GM18907 (cell line): ENCODE measurements at regions not wholly inside any gene's neighbourhood (a gene's known extent, or its start where the extent isn't known, plus 50 kb on each side); places are given as distances from the start of the nearest gene placed in this dataset.

Experiments
- ATAC-seq: cut with Tn5 transposase; IDR thresholded peaks from one replicate; pipeline ENCODE4 v1.9.1; 2021; ENCODE audit warnings: mild to moderate bottlenecking, moderate library complexity; ENCODE audit not compliant: unreplicated experiment

DNA sequence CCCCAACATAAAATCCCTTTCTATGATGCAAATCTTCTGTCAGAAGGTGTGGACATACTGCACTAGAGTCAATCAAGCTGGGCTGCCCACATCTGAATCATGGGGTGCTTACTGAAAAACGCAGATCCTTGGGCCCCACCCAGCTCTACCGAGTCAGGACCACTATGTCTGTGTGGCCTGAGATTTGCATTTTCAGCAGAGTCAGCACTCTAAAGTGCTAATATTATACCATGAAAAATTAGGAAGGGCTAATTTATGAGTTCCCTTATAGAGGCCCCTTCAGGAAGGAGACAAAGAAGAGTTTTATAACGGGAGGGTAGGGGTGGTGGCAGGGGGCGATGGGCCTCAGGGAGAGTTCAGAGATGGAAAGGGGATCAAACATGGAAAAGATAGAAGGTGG, 163.3 kb upstream of the NABP1 start:
- no peak for ATAC-seq

GRCh38 chr2:191515551-191515950, 162.4 kb upstream of the NABP1 start:
- no peak for ATAC-seq

DNA sequence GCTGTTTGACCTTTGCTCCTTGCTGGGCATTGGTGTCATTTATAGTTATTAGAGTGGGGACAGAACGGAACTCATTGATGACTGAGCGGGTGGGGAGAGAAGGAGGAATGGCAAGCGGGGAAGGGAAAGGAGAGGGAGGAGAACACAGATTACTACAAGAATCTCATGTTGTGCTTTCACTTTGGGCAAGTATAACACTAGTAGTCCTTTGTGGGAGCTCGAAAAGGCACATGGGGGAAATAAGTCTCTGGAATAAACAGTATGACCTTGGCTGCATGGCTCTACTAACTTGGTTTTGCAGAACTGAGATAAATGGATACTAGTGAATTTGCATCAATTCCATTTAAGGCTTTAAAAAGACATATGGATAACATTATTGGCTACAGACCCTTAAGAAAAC, 161.7 kb upstream of the NABP1 start:
- no peak for ATAC-seq

DNA sequence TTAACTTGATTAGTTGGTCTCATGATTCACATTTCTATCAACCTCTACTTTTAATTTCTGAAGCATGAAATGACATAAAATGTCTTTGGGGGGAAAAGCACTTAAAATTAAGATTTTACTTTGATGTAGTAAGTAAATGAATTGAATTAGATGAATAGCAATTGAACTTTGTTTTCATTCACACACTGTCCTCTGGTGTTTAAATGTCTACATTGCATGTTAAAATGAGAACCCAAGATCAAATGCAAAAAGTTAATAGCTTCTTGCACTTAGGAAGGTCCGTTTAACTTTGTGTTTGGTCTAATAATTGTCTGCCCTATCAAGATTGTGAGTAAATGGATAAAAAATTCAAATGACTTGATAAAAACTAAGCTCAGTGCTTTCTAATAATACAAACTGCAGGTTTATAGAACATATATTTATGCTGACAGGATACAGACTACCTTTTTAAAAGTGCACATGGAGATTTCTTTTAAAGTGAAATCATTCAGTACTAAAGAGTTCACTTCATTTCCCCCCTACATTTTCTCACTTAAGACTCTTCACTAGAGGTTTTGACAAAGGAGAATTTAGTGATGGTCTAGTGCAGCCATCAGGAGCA, 156.2 kb upstream of the NABP1 start:
- no peak for ATAC-seq

GRCh38 chr2:191522478-191523120, 155.3 kb upstream of the NABP1 start:
- ATAC-seq = no peak

DNA sequence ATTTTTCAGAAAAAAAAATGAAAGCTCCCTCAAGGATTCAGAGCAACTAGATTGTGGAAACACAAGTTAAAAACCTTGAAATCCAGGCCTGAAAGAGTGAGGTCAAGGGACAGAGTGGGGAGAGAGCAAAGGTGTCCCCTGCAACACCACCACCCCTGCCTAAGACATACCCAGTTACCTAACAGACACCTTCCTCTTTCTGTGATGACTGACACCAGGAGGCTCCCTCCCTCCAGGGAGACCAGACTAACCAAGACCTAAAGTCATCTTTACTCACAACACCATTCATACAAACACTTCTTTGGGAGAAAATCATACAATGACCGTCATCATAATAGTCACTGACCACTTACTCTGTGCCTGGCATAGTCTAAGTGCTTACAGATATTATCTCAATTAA, 151.8 kb upstream of the NABP1 start:
- ATAC-seq = no peak

GRCh38 chr2:191526536-191526935, 151.4 kb upstream of the NABP1 start:
- no peak for ATAC-seq

- no peak for ATAC-seq
These were observed 150.9 kb upstream of the NABP1 start for GRCh38 chr2:191526953-191527556.

DNA sequence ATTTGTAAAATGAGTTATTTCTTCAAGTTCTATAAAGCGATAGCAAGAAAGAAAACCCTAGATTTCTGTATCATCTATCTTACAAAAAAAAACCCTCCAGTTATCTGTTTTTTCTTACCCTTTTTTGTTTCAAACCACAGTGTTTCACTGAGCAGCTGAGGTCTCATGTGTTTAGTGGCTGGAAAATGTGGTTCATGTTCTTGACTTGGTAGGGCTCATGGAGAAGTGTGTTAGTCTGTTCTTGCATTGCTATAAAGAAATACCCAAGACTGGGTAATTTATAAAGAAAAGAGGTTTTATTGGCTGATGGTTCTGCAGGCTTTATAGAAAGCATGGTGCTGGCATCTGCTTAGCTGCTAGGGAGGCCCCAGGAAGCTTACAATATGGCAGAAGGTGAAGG, 147.3 kb upstream of the NABP1 start:
- ATAC-seq = no peak

GRCh38 chr2:191533693-191534180, 144.2 kb upstream of the NABP1 start:
- no peak for ATAC-seq

DNA sequence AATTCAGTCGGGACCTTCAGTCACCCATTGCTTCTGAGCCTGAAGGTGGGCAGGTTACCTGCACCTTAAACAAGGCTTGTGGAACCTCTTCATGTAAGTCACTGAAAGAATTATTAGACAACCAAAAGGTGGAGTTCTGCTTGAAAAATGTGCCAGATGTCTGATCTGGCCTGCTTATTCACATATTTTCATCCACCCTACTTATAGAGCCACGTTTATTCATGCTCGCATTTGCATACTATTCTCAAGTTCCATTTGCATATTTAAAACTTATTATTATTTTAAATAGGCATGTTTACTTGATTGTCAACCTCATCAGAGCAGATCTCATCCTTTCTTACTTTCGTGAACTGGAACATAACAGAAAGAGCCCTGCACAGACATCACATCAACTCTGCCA, 140.0 kb upstream of the NABP1 start:
- no peak for ATAC-seq

DNA sequence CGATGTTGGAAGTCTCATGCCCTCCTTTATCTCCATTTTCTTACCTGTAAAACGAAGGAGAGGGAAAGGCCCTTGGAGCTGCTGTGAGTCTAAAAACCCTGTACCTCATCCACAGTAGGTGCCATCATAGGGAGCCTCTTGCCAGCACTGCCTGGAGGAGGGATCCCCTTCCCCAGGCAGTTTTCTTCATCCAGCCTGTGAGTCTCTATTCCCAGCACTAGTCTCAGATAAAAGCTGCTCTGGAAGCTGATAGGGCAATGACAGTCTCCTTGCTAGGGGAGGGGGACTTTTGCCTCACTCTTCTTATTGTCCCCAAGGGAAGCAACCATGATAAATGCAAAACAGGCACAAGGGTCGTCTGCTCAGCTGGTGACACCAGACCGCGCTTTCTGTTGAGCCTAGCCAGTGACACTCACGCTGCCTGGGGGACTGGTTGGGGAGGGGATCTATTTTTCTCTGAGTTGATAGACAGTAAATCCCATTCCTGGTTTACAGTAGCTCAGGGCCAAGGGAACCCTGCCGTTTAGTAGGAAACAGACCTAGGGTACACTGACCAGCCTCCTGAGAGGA, 139.5 kb upstream of the NABP1 start:
- no peak for ATAC-seq

DNA sequence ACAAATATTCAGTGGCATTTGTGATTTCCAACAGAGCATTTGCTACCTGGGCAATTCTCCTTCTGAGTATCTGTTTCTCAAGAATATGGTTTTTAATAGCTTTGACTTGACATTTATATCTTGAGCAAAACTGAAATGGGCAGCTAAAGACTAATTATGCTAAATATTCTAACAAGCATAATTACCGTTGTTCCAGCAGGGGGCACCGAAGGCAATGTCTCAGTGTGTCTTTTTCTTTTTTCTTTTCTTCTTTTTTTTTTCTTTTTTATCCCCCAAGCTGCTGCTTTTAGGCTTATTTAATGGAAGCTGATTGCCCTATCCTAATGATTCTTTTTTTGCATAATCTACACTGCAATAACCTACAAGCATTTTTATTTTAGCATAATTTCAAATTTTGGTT, 138.9 kb upstream of the NABP1 start:
- ATAC-seq = no peak

DNA sequence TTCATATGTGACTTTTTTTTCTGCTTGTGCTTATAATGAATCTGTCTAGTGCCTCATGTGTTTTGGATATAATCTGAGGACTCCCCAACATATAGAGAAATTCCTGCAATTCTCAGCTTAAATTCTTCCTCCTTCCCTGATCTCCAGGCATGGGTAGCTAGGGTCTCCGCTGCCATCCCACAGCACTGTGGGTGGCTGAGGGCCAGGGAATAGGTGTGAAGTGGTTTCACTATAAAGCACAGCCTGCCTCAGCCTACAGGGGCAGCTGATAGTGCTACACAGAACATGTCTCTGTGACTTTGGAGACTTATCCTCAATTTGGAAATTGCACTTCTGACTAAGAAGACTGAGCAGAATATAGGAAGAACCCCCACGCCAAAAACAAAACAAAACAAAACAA, 137.3 kb upstream of the NABP1 start:
- no peak for ATAC-seq

DNA sequence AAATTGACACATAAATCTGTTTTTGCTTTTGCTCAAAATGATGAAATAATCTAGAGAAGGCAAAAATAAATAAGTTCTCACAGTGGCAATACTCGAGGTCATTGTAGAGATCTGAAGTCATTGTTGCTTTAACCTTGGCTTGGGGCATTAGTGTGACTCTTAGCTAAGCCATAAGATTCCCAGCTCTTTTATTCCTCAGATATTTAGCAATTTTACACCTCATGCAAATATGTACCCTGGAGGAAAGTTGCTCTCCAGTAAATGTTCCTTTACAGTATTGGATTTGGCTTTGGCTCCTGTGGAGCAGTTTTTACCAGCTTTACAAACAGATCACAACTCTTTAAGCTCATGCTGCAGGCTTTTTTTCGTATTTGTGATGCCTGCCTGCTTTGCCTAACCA, 134.2 kb upstream of the NABP1 start:
- no peak for ATAC-seq

DNA sequence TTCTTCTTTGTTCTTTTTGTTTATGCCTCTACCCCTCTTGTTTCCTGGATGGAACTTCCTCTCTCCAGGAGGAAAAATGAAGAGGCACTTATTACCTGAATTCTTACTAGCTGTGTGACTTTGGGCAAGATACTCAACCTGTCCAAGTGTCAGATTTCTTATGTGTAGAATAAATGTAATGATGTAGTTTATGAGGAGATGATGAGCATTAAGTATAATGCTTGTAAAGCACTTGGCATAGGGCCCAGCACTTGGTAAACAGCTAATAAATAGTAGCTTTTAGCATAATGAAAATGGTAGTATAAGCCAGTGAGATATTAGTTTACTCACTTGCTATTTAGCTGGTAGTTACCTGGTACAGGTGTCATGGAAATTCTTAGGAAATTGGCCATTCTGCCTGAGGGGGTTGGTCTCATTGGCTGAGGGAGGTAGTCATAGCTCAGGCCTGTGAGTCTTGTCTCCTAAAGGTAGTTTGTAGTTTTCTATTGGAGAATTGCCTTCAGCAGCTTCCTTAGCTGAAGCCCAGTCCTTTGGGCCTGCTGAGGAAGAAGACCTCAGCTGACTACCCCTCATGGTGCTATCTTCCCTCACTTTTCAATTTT, 133.4 kb upstream of the NABP1 start:
- ATAC-seq = no peak

- no peak for ATAC-seq
These were observed 132.6 kb upstream of the NABP1 start for GRCh38 chr2:191545361-191545760.

- no peak for ATAC-seq
These were observed 125.9 kb upstream of the NABP1 start for GRCh38 chr2:191552066-191552465.

DNA sequence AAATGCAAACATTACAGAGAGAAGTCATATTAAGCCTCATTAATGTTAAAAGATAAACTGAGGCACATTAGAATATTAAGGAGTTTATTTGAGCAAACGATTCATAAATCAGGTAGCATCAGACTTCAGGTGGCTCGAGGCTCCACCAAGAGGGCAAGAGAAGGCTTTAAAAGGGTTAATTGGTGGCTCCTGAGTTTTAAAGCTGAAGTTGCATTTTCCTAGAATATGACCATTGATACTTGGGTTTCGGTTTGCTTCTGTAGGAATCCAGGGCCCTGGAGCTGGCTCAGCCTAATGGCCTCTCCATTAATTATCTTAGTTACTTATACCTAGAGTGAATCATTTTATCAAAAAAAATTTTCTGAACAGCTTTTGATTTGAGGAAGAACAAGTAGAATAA, 123.7 kb upstream of the NABP1 start:
- ATAC-seq = no peak

GRCh38 chr2:191555092-191555742, 122.7 kb upstream of the NABP1 start:
- peak; percentile 93 for ATAC-seq

- no peak for ATAC-seq
These were observed 121.5 kb upstream of the NABP1 start for GRCh38 chr2:191556463-191556862.
